GM12878 (cell line): ENCODE measurements at regions not wholly inside any gene's neighbourhood (a gene's known extent, or its start where the extent isn't known, plus 50 kb on each side); places are given as distances from the start of the nearest gene placed in this dataset.

Experiments used
- ATAC-seq: fragments of 200-7000 bp; cut with Tn5 transposase; 3 replicates; pipeline ENCODE4 v1.9.1; 2020; ENCODE audit warnings: mild to moderate bottlenecking, moderate library complexity
- BruUV-seq: library from RNA; stranded (reverse); fragments of 400-500 nt; replicated peaks from 2 replicates; lab custom pipeline; 2021; lab: Mats Ljungman, UMichigan
- CTCF ChIA-PET: fragments of 300-600 bp; sonication (Branson Sonifier 250); formaldehyde crosslinking; extraction: SDS; loops from one replicate; lab custom pipeline; 2021; ENCODE audit warnings: inconsistent platforms; lab: Yijun Ruan, JAX
- POLR2A ChIA-PET: fragments of 350-600 bp; formaldehyde crosslinking; extraction: SDS; loops from one replicate; lab custom pipeline; 2021; ENCODE audit warnings: inconsistent platforms; lab: Charles Lee
- RAD21 ChIA-PET: fragments of 300-600 bp; sonication (Branson Sonifier 250); formaldehyde crosslinking; loops from one replicate; lab custom pipeline; 2023; ENCODE audit warnings: antibody characterized with exemption; ENCODE audit not compliant: unreplicated experiment; lab: Charles Lee
- SMC1A ChIA-PET: fragments of 300-600 bp; sonication (Branson Sonifier 250); formaldehyde crosslinking; loops from one replicate; lab custom pipeline; 2023; ENCODE audit not compliant: unreplicated experiment, uncharacterized antibody; lab: Charles Lee
- DNase-seq: peaks from one replicate; pipeline ENCODE4 v3.0.0-alpha.2; 2011; ENCODE audit warnings: low read depth, low spot score
- FAIRE-seq: peaks from 3 replicates; lab custom pipeline; 2011; peaks lifted over from hg19 to GRCh38; lab: Jason Lieb, UNC
- H2AFZ ChIP-seq: 2 replicates; pipeline ENCODE4 v1.6.0; 2011; ENCODE audit warnings: low read depth, low read length, control low read depth; ENCODE audit not compliant: control insufficient read depth
- H3K27ac ChIP-seq: 2 replicates; pipeline ENCODE4 v1.5.1; 2011; ENCODE audit warnings: control low read depth; ENCODE audit not compliant: control insufficient read depth, insufficient read depth
- H3K27me3 ChIP-seq, 2 experiments: replicated peaks in 1 of 2; 2 replicates each; pipeline versions ENCODE4 v1.6.0 to v1.6.1; 2011; ENCODE audit warnings: low read length in 1 of 2; ENCODE audit not compliant: control insufficient read depth in 2 of 2, insufficient read depth in 2 of 2
- H3K36me3 ChIP-seq, 2 experiments: 2 replicates each; pipeline ENCODE4 v1.5.1; 2011; ENCODE audit warnings: low read length in 1 of 2; ENCODE audit not compliant: control insufficient read depth in 2 of 2, insufficient read depth in 2 of 2
- H3K4me1 ChIP-seq: 2 replicates; pipeline ENCODE4 v1.6.1; 2011; ENCODE audit warnings: mild to moderate bottlenecking, low read length, moderate library complexity, mixed read lengths; ENCODE audit not compliant: control insufficient read depth, insufficient read depth
- H3K4me2 ChIP-seq: 2 replicates; pipeline ENCODE4 v1.6.0; 2011; ENCODE audit warnings: control low read depth; ENCODE audit not compliant: control insufficient read depth, insufficient read depth
- H3K4me3 ChIP-seq: fragments of 200-600 bp; sonication (generic); 2 replicates; pipeline ENCODE4 v1.5.1; 2016
- H3K79me2 ChIP-seq: 2 replicates; pipeline ENCODE4 v1.6.0; 2011; ENCODE audit warnings: low read length; ENCODE audit not compliant: control insufficient read depth, insufficient read depth
- H3K9ac ChIP-seq: 2 replicates; pipeline ENCODE4 v1.8.0; 2011; ENCODE audit warnings: low read length, control low read depth, mixed read lengths; ENCODE audit not compliant: control insufficient read depth, insufficient read depth
- H3K9me3 ChIP-seq: replicated peaks from 3 replicates; pipeline ENCODE4 v1.5.1; 2011; ENCODE audit warnings: mild to moderate bottlenecking, low read length; ENCODE audit not compliant: control insufficient read depth, insufficient read depth
- H4K20me1 ChIP-seq: 2 replicates; pipeline ENCODE4 v1.6.0; 2011; ENCODE audit not compliant: control insufficient read depth, insufficient read depth
- NFXL1 ChIP-seq: fragments of 450-650 bp; IDR thresholded peaks from 2 replicates; pipeline ENCODE4 v1.6.1; 2017; ENCODE audit warnings: antibody characterized with exemption, mild to moderate bottlenecking, borderline replicate concordance
- NKRF ChIP-seq: fragments of 450-650 bp; conservative IDR thresholded peaks from 2 replicates; pipeline ENCODE4 v1.6.1; 2017; ENCODE audit warnings: mild to moderate bottlenecking, moderate library complexity
- PAX8 ChIP-seq: fragments of 450-650 bp; IDR thresholded peaks from 2 replicates; pipeline ENCODE4 v1.6.1; 2017; ENCODE audit warnings: mild to moderate bottlenecking, moderate library complexity
- ZBTB11 ChIP-seq: fragments of 450-650 bp; formaldehyde crosslinking; IDR thresholded peaks from 2 replicates; pipeline ENCODE4 v1.5.0; 2022; ENCODE audit warnings: mild to moderate bottlenecking, missing genetic modification characterization
- ZNF592 ChIP-seq: fragments of 450-650 bp; IDR thresholded peaks from 2 replicates; pipeline ENCODE4 v1.6.1; 2017; ENCODE audit warnings: mild to moderate bottlenecking, moderate library complexity
- WGBS: methylation state at CpG from one replicate; pipeline ENCODE4 v1.1.6; 2016; ENCODE audit warnings: low lambda C conversion rate; ENCODE audit not compliant: insufficient replicate concordance, insufficient coverage; ENCODE audit errors: missing lambda C conversion rate; 5-methylcytosine and 5-hydroxymethylcytosine counted together
- in situ Hi-C: fragments of 300-500 bp; cut with MboI; formaldehyde crosslinking; loops from 9 replicates; pipeline ENCODE4 v1.14.3; 2018; ENCODE audit warnings: mixed read lengths
- intact Hi-C: fragments of 100-400 bp; cut with micrococcal nuclease; formaldehyde crosslinking; loops from one replicate; pipeline ENCODE4 v1.14.2; 2022; ENCODE audit not compliant: unreplicated experiment

GRCh38 chr18:53625997-53626599 lies 598.4 kb downstream of the MBD2 start:
- Histone ChIP-seq H3K27ac (no peak overlapping the region), H3K27me3 (no peaks in the 10 kb centered on the region), H3K79me2 (no peaks in the 10 kb centered on the region), H3K9me3 (no peaks in the 10 kb centered on the region), H3K4me1 (no peaks in the 10 kb centered on the region), H3K9ac (no peak overlapping the region), H3K4me2 (no peak overlapping the region), H3K36me3 (no peaks in the 10 kb centered on the region), H2AFZ (no peak overlapping the region), H3K4me3 (no peak overlapping the region), H4K20me1 (no peaks in the 10 kb centered on the region)
- no peak for FAIRE-seq
- TF ChIP-seq ZBTB11 (CRISPR knock-in tag): no peak
- TF ChIP-seq NKRF: no peak
- no peak for TF ChIP-seq ZNF592
- no peak for TF ChIP-seq PAX8
- TF ChIP-seq NFXL1: no peak
- intact Hi-C loops: no loop called here
- ChIA-PET SMC1A (no interaction called here), CTCF (no interaction called here), RAD21 (no interaction called here), POLR2A (no interaction called here)
- no peak for DNase-seq
- 47% methylated on average over 25 of the region's 25 CpGs for WGBS
- no TSS peak for BruUV-seq
- in situ Hi-C loops: no loop called here
- ATAC-seq: no peak
